Neural progenitor cell (in vitro differentiated cells): ENCODE measurements at regions not wholly inside any gene's neighbourhood (a gene's known extent, or its start where the extent isn't known, plus 50 kb on each side); places are given as distances from the start of the nearest gene placed in this dataset.

Source experiments
- DNase-seq: peaks from one replicate; pipeline ENCODE4 v3.0.0-alpha.2; 2016; ENCODE audit warnings: low spot score
- H2AFZ ChIP-seq: fragments of 200-600 bp; sonication (generic); replicated peaks from 2 replicates; pipeline ENCODE4 v1.6.1; 2016; ENCODE audit warnings: antibody characterized with exemption
- H3F3A ChIP-seq: fragments of 200-600 bp; sonication (generic); 2 replicates; pipeline ENCODE4 v1.6.1; 2016; ENCODE audit warnings: antibody characterized with exemption, low read depth
- H3K27ac ChIP-seq: fragments of 200-600 bp; sonication (generic); 2 replicates; pipeline ENCODE4 v1.5.1; 2016; ENCODE audit warnings: mild to moderate bottlenecking
- H3K27me3 ChIP-seq: fragments of 200-600 bp; sonication (generic); 2 replicates; pipeline ENCODE4 v1.6.1; 2016; ENCODE audit warnings: mild to moderate bottlenecking, moderate library complexity
- H3K36me3 ChIP-seq: fragments of 200-600 bp; sonication (generic); 2 replicates; pipeline ENCODE4 v1.5.1; 2016
- H3K4me1 ChIP-seq: fragments of 200-600 bp; sonication (generic); 2 replicates; pipeline ENCODE4 v1.6.1; 2016; ENCODE audit warnings: mixed run types
- H3K4me2 ChIP-seq: fragments of 200-600 bp; sonication (generic); 2 replicates; pipeline ENCODE4 v1.6.1; 2016
- H3K4me3 ChIP-seq: fragments of 200-600 bp; sonication (generic); 2 replicates; pipeline ENCODE4 v1.5.1; 2016
- H3K79me2 ChIP-seq: fragments of 200-600 bp; sonication (generic); 2 replicates; pipeline ENCODE4 v1.6.1; 2016; ENCODE audit warnings: low read depth
- H3K9ac ChIP-seq: fragments of 200-600 bp; sonication (generic); 2 replicates; pipeline ENCODE4 v1.6.1; 2016
- H3K9me3 ChIP-seq: fragments of 200-600 bp; sonication (generic); 2 replicates; pipeline ENCODE4 v1.5.1; 2016; ENCODE audit warnings: low read depth
- H4K20me1 ChIP-seq: fragments of 200-600 bp; sonication (generic); 2 replicates; pipeline ENCODE4 v1.6.1; 2016; ENCODE audit warnings: low read depth
- H3K27ac Mint-ChIP-seq: 3 replicates; pipeline ENCODE4 v1.8.0; 2021; ENCODE audit warnings: mixed read lengths
- H3K27me3 Mint-ChIP-seq: 2 replicates; pipeline ENCODE4 v1.8.0; 2022; ENCODE audit warnings: low read depth, mild to moderate bottlenecking, inconsistent platforms, moderate library complexity, mixed read lengths; ENCODE audit not compliant: insufficient read depth
- H3K36me3 Mint-ChIP-seq: 3 replicates; pipeline ENCODE4 v1.8.0; 2021; ENCODE audit warnings: mixed read lengths
- H3K4me1 Mint-ChIP-seq: 3 replicates; pipeline ENCODE4 v1.8.0; 2021; ENCODE audit warnings: mixed read lengths
- H3K4me3 Mint-ChIP-seq: 3 replicates; pipeline ENCODE4 v1.8.0; 2021; ENCODE audit warnings: mild to moderate bottlenecking, moderate library complexity, mixed read lengths
- H3K9me3 Mint-ChIP-seq: 3 replicates; pipeline ENCODE4 v1.8.0; 2020; ENCODE audit warnings: mixed read lengths
- CTCF ChIP-seq: fragments of 200-600 bp; sonication (generic); IDR thresholded peaks from 2 replicates; pipeline ENCODE4 v1.5.1; 2017; ENCODE audit warnings: antibody characterized with exemption, mild to moderate bottlenecking
- EZH2 ChIP-seq: fragments of 200-600 bp; sonication (generic); IDR thresholded peaks from 2 replicates; pipeline ENCODE4 v1.6.1; 2017; ENCODE audit warnings: antibody characterized with exemption, mild to moderate bottlenecking, moderate library complexity
- EZH2phosphoT487 ChIP-seq: fragments of 200-600 bp; sonication (generic); IDR thresholded peaks from 2 replicates; pipeline ENCODE4 v1.6.1; 2017; ENCODE audit warnings: antibody characterized with exemption

GRCh38 chr11:100498780-100499179 lies 188.3 kb upstream of the ARHGAP42 start:
- no peaks in the 10 kb centered on the region for H3F3A ChIP-seq
- no peaks in the 10 kb centered on the region for H3K79me2 ChIP-seq
- H3K36me3 Mint-ChIP-seq, result no peaks in the 10 kb centered on the region
- no peaks in the 10 kb centered on the region for H4K20me1 ChIP-seq
- no peak overlapping the region for H3K4me2 ChIP-seq
- H3K4me3 Mint-ChIP-seq, result no peak overlapping the region
- no peak for DNase-seq
- no peaks in the 10 kb centered on the region for H3K36me3 ChIP-seq
- peaks cover 6% of the 10 kb centered on the region for H3K9me3 Mint-ChIP-seq
- no peaks in the 10 kb centered on the region for H3K27me3 Mint-ChIP-seq
- H3K27ac Mint-ChIP-seq, result no peak overlapping the region
- H3K9ac ChIP-seq, result no peak overlapping the region
- H3K9me3 ChIP-seq, result peaks cover 2% of the 10 kb centered on the region
- H3K27me3 ChIP-seq, result no peaks in the 10 kb centered on the region
- H3K4me1 ChIP-seq, result no peaks in the 10 kb centered on the region
- no peak overlapping the region for H2AFZ ChIP-seq
- TF ChIP-seq EZH2, result no peak
- no peak for TF ChIP-seq EZH2phosphoT487
- TF ChIP-seq CTCF, result no peak
- no peak overlapping the region for H3K27ac ChIP-seq
- H3K4me3 ChIP-seq, result no peak overlapping the region
- no peaks in the 10 kb centered on the region for H3K4me1 Mint-ChIP-seq

DNA sequence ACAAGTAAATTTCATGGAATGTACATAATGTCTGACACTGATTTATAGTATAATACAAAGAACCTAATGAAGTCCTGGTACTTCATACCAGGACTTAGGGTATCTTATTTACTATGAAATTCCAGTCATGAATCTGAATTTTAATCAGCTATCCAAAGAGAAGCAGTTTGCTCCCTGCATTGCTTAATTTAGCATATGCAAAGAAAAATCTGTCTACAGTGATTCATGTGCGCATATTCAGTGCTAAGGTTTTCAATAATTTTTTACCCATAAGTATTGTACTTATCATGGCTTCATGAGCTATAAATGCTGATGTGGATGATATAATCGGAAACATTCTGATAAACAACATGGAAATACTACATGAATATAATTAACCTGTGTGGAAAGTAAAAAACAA lies 185.6 kb upstream of the ARHGAP42 start:
- Histone ChIP-seq H3K4me2 (no peak overlapping the region), H3K4me3 (no peak overlapping the region), H2AFZ (no peak overlapping the region), H3K27ac (no peak overlapping the region), H3K9ac (no peak overlapping the region), H3K79me2 (no peaks in the 10 kb centered on the region), H3F3A (no peaks in the 10 kb centered on the region), H3K36me3 (no peaks in the 10 kb centered on the region), H3K27me3 (no peaks in the 10 kb centered on the region), H4K20me1 (no peaks in the 10 kb centered on the region), H3K9me3 (peaks cover 2% of the 10 kb centered on the region), H3K4me1 (no peaks in the 10 kb centered on the region)
- TF ChIP-seq CTCF, result no peak
- no peak for TF ChIP-seq EZH2phosphoT487
- TF ChIP-seq EZH2, result no peak
- Mint-ChIP-seq H3K36me3 (no peaks in the 10 kb centered on the region), H3K9me3 (peaks cover 5% of the 10 kb centered on the region), H3K27me3 (no peaks in the 10 kb centered on the region), H3K4me3 (no peak overlapping the region), H3K4me1 (no peaks in the 10 kb centered on the region), H3K27ac (no peak overlapping the region)
- DNase-seq, result no peak

- Histone ChIP-seq H3K4me1 (no peaks in the 10 kb centered on the region), H3K27ac (no peak overlapping the region), H3K9me3 (no peaks in the 10 kb centered on the region), H4K20me1 (no peaks in the 10 kb centered on the region), H3K4me3 (no peak overlapping the region), H3K9ac (no peak overlapping the region), H3K27me3 (no peaks in the 10 kb centered on the region), H3K4me2 (no peak overlapping the region), H3K36me3 (no peaks in the 10 kb centered on the region), H2AFZ (no peak overlapping the region), H3K79me2 (no peaks in the 10 kb centered on the region), H3F3A (no peaks in the 10 kb centered on the region)
- Mint-ChIP-seq H3K9me3 (peaks cover 2% of the 10 kb centered on the region), H3K27ac (no peak overlapping the region), H3K27me3 (peaks cover 2% of the 10 kb centered on the region), H3K36me3 (no peaks in the 10 kb centered on the region), H3K4me3 (no peak overlapping the region), H3K4me1 (peaks cover 4% of the 10 kb centered on the region)
- DNase-seq, result no peak
- no peak for TF ChIP-seq CTCF
- no peak for TF ChIP-seq EZH2phosphoT487
Observed at GRCh38 chr11:100512475-100512874, 174.6 kb upstream of the ARHGAP42 start.

GRCh38 chr11:100515087-100515486 lies 172.0 kb upstream of the ARHGAP42 start:
- no peak overlapping the region for H3K27ac ChIP-seq
- H4K20me1 ChIP-seq, result no peaks in the 10 kb centered on the region
- H3K9me3 ChIP-seq, result no peaks in the 10 kb centered on the region
- no peaks in the 10 kb centered on the region for H3K79me2 ChIP-seq
- H3K4me2 ChIP-seq, result no peak overlapping the region
- no peaks in the 10 kb centered on the region for H3K36me3 Mint-ChIP-seq
- no peak overlapping the region for H3K4me3 Mint-ChIP-seq
- H3K27me3 ChIP-seq, result no peaks in the 10 kb centered on the region
- H3F3A ChIP-seq, result no peaks in the 10 kb centered on the region
- H3K27ac Mint-ChIP-seq, result no peak overlapping the region
- peaks cover 3% of the 10 kb centered on the region for H3K4me1 Mint-ChIP-seq
- no peaks in the 10 kb centered on the region for H3K9me3 Mint-ChIP-seq
- no peaks in the 10 kb centered on the region for H3K36me3 ChIP-seq
- H3K27me3 Mint-ChIP-seq, result no peaks in the 10 kb centered on the region
- no peaks in the 10 kb centered on the region for H3K4me1 ChIP-seq
- no peak overlapping the region for H3K9ac ChIP-seq
- DNase-seq, result peak; percentile 10
- TF ChIP-seq EZH2 (no peak), CTCF (no peak), EZH2phosphoT487 (no peak)
- no peak overlapping the region for H2AFZ ChIP-seq
- H3K4me3 ChIP-seq, result no peak overlapping the region
